ENCODE measurements at regions not wholly inside any gene's neighbourhood (a gene's known extent, or its start where the extent isn't known, plus 50 kb on each side); places are given as distances from the start of the nearest gene placed in this dataset.

DNA sequence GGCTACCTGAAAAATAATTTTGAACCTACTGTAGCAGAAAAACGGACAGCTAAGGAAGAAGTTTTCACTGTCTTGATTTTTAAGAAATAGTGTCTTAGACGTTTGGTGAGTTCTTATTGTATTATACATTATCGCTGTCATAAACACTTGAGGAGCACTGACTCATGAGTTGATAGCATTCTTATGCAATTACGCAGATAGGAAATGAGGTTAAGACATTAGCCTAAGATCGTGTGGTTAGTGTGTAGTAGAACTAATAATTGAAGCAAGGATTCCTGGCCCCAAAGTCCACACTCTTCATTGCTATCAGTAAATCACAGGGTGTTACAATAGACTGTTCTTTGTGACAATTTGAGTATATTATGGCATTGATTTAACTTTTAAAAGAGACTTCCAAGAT is 238.1 kb downstream of the ARAP2 start:
- TF ChIP-seq, protein P1, sequence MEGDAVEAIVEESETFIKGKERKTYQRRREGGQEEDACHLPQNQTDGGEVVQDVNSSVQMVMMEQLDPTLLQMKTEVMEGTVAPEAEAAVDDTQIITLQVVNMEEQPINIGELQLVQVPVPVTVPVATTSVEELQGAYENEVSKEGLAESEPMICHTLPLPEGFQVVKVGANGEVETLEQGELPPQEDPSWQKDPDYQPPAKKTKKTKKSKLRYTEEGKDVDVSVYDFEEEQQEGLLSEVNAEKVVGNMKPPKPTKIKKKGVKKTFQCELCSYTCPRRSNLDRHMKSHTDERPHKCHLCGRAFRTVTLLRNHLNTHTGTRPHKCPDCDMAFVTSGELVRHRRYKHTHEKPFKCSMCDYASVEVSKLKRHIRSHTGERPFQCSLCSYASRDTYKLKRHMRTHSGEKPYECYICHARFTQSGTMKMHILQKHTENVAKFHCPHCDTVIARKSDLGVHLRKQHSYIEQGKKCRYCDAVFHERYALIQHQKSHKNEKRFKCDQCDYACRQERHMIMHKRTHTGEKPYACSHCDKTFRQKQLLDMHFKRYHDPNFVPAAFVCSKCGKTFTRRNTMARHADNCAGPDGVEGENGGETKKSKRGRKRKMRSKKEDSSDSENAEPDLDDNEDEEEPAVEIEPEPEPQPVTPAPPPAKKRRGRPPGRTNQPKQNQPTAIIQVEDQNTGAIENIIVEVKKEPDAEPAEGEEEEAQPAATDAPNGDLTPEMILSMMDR (IDR thresholded peaks at IDR 0.05 in 4 of 5, conservative IDR thresholded peaks at IDR 0.05 in 1 of 5): no peak
- no peak for TF ChIP-seq POLR2A (IDR thresholded peaks at IDR 0.05)
